ENCODE measurements at regions not wholly inside any gene's neighbourhood (a gene's known extent, or its start where the extent isn't known, plus 50 kb on each side); places are given as distances from the start of the nearest gene placed in this dataset.

- no peak for TF ChIP-seq CTCF (IDR thresholded peaks at IDR 0.05; ENCODE audit: insufficient read depth, low read depth, low read length)
- no peak for TF ChIP-seq EZH2 (IDR thresholded peaks at IDR 0.05; ENCODE audit: insufficient read depth, low read length)
These were observed 75.3 kb upstream of the CREB3L1 start for GRCh38 chr11:46202149-46202548.
